HUES6 (cell line): ENCODE measurements at regions not wholly inside any gene's neighbourhood (a gene's known extent, or its start where the extent isn't known, plus 50 kb on each side); places are given as distances from the start of the nearest gene placed in this dataset.

Experiments
- H3K27ac ChIP-seq: 2 replicates; pipeline ENCODE4 v1.7.0; 2013; ENCODE audit warnings: low read depth, mild to moderate bottlenecking, low read length, inconsistent platforms
- H3K27me3 ChIP-seq: 2 replicates; pipeline ENCODE4 v1.6.1; 2013; ENCODE audit warnings: low read length; ENCODE audit not compliant: control insufficient read depth, insufficient read depth
- H3K36me3 ChIP-seq: 2 replicates; pipeline ENCODE4 v1.6.1; 2013; ENCODE audit warnings: low read length; ENCODE audit not compliant: control insufficient read depth, insufficient read depth
- H3K4me1 ChIP-seq: 2 replicates; pipeline ENCODE4 v1.6.1; 2013; ENCODE audit warnings: low read length; ENCODE audit not compliant: control insufficient read depth, insufficient read depth
- H3K4me3 ChIP-seq: 2 replicates; pipeline ENCODE4 v1.5.1; 2013; ENCODE audit warnings: low read depth, low read length
- H3K9ac ChIP-seq: one replicate; pipeline ENCODE4 v1.6.1; 2013; ENCODE audit warnings: mild to moderate bottlenecking, low read length
- H3K9me3 ChIP-seq: 2 replicates; pipeline ENCODE4 v1.6.1; 2013; ENCODE audit warnings: low read depth, low read length; ENCODE audit not compliant: control insufficient read depth, insufficient read depth

- Histone ChIP-seq H3K4me3 (no peak overlapping the region), H3K27me3 (no peaks in the 10 kb centered on the region), H3K9me3 (no peaks in the 10 kb centered on the region; the same call in 1 of the 2 replicates), H3K36me3 (no peaks in the 10 kb centered on the region), H3K27ac (no peak overlapping the region), H3K4me1 (no peaks in the 10 kb centered on the region), H3K9ac (no peak overlapping the region)
Measured at GRCh38 chr5:37891832-37892231, 52.0 kb upstream of the GDNF start.

GRCh38 chr5:37889612-37890317, 49.9 kb upstream of the GDNF start:
- Histone ChIP-seq H3K9me3 (peaks cover 3% of the 10 kb centered on the region; the same call in 1 of the 2 replicates), H3K27ac (no peak overlapping the region), H3K4me3 (no peak overlapping the region)

More at GRCh38 chr5:37889612-37890317, 49.9 kb upstream of the GDNF start:
- Histone ChIP-seq H3K9ac (no peak overlapping the region), H3K4me1 (no peaks in the 10 kb centered on the region), H3K27me3 (no peaks in the 10 kb centered on the region), H3K36me3 (no peaks in the 10 kb centered on the region)
